ENCODE measurements at regions not wholly inside any gene's neighbourhood (a gene's known extent, or its start where the extent isn't known, plus 50 kb on each side); places are given as distances from the start of the nearest gene placed in this dataset.
"Not testable (repeated sequence)": the region's sequence is repeated elsewhere in the genome, so short reads cannot be mapped to it uniquely, and the experiment has no call there.

DNA sequence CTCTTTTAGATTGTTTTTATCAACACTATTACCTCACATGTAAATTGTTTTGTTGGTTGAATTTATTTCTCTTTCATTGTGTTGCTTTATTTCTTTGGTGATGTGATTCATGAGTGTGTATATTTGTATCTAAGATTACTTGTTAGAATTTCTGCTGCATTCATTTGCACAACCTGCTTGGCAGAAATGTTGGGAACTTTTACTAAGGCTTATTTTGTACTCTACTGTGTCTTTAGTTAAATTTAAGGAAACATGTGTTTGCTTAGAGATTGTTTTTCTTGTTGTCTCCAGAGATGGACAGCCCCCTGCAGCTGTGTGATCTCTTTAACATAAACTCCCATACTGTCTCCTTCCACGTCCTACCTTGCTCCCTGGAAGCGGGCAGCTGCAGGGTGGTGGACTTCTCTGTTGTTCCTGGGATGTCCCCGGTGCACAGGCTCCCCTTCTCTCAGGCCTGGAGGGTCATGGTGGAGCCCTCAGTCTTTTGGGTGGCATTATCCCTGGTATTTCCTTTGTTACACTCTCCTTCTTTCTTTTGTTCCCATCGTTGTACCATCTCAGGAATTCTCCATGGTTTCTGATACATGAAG lies 212.0 kb upstream of the SPRY2 start:
- DNase-seq = no peak

DNA sequence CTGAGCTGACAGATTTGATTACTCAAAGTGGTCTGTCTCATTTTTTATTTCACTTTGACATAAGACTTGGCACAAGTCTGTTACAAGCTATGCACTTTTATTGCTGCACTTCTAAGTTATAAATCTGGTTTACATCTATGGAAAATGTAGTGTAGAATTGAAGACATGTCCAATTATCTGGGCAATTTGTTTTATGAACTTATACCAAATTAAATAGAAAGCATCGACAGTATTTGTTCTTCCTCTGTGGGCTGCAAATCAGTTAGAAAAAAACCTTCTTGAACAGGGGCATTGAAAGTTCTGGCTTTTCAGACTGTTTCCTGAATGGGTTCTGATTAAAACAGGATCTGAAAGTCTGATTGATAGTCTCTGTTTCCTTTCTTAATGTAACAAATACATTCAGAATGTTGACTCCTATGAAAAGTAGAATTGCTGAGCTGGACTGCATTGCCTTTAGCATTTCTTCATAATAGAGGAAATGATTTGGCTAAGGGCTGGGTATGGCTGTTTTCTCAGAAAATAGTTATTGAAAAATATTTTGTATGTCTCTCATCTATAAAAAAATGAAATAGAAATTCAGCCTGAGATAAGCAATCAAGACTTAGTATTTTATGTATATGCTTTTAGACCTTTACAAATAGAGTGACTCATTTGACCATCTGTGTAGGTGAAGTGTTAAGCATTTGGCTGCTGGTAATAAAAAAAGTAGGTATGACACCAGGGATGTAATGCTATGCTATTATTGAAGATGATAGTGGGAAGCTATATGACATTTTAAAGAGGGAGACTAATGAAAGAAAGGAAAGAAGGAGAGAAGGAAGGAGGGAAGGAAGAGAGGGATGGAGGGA lies 210.9 kb upstream of the SPRY2 start:
- no peak for DNase-seq

DNA sequence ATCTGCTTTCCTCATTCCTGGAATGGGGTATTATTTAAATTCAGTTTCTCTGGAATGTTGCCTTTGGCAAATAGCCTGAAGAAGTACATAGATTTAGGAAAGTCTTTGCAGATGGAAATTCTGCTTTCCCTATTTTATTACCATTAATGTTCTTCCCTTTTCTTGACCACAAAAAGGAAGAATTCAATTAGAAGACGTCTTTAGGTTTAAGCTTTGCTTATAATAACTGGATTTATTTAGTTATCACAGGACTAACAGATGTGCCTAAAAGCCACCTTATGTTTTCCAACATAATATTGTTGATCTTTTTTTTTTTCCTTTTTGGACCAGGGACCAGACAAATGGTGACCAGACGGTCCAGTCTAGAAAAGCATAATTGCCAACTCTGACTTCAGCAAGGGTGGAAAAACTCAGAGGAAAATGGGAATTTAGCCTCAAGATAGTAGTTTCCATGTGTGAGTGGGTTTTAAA lies 210.1 kb upstream of the SPRY2 start:
- DNase-seq = no peak

DNA sequence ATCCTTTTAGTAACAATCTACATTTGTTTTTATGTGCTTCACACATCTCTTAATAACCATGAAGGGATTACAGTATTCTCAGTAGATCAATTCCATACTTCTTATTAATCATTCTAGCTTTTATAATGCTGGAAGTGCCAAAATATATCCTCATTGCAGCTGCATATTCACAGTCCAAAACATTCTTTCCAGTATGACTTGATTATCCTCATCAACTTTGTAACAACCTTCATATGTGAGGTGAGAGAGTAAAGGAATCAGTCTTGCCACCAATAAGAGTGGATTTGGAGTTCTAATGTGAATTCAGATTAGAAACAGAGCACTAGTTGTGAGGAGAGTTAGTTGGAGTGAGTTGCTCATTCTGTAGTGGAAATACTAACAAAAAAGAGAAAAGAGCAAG lies 208.0 kb upstream of the SPRY2 start:
- DNase-seq = no peak

DNA sequence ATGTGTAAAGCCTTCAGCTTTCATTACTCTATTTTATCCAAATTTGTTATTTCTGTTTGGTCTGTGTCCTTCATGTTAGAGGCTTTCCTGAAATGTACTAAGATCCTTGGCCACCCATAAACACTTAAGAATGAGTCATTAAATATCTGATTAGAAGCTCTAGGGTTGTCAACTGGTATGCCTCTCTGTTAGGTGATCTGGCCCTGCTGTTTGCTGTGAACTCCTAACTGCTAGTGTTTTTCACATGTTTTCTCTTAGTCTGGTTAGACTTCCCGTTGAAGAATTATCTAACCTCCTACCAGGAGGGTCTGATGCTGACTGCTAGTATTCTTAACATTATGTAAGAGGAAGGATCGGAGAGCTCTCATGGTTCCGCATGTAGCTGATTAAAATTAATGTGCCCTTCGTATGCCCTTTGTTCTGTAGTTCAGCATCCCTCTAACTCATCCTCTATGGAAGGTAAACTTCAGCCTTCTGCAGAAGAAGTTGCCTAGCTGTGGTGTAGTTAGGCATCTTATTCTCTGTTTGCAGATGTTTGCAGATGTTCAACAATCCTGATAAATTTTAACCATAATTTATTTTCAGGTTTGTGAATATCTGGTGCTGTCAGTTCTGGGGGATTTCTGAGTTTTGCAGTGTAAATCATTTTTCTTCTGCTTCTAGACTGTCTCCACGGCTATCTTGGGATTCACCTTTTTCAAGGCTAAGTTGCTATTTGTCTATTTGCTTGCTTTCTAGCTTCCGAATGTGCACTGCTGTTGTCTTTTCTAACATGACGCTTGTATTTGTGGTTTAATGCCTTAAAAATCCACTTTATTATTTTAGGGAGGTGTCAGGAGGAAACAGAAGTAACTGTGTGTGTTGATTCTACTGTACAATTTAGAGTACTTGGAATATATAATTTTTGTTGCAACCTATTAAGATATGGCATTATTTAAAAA lies 207.2 kb upstream of the SPRY2 start:
- DNase-seq = no peak

DNA sequence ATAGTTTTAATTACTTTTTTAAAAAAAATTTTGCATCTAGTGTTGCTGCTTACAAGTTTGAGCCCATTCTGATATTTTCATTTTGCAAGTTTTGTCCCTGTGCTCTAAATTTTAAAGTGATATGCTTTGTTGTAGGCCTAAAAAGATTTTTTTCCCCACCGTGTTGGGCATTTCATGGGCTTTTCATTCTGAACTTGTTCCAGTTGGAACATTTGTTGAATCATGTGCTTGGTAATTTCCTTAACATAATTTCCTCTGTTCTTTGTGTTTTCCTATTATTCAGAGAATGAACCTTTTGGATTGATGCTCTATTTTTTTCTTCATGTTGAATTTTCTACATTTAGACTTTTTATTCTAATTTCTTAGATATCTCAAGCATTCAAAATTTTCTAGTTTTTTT lies 206.4 kb upstream of the SPRY2 start:
- no peak for DNase-seq

DNA sequence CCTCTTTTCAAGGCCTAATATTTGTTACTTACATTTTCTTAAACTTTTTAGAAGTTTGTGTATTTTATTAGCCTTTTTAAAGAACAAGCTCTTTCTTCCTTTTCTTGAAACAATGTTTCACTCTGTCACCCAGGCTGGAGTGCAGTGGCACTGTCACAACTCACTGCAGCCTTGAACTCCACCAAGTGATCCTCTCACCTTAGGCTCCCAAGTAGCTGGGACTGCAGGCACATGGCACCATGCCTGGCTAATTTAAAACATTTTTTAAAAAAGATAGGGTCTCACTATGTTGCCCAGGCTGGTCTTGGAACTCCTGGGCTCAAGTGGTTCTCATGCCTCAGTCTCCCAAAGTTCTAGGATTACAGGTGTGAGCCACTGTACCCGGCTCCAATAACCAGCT lies 192.2 kb upstream of the SPRY2 start:
- no peak for DNase-seq

DNA sequence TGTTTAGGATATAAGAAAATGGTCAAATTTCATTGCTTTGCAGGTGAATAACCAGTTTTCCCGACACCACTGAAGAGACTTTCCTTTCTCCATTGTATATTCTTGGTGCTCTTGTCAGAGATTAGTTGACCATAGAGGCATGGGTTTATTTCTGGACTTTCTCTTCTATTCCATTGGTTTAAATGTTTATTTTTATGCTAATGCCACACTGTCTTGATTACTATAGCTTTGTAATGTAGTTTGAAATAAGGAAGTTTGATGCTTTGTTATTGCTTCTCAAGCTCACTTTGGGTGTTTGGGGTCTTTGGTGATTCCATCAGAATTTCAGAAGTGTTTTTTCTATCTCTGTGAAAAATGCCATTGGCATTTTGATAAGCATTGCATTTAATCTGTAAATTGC lies 190.0 kb upstream of the SPRY2 start:
- DNase-seq = no peak

DNA sequence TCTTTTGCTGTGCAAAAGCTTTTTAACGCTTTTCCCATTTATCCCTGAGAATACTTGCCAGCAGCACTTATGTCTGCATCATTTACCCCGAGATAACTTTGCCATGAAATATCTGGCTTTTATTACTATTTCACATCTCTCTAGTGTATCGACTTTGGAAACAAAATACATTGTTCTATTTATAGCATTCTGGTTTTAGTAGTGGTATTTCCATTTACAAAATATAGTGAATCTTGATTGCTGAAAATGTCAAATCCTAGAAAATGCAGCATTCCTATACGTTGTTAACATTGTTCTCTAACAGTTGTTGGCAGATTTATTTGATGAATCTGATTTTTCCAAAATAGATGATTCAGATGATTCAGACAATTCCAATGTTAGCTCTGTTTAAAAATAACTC lies 189.3 kb upstream of the SPRY2 start:
- DNase-seq = no peak

DNA sequence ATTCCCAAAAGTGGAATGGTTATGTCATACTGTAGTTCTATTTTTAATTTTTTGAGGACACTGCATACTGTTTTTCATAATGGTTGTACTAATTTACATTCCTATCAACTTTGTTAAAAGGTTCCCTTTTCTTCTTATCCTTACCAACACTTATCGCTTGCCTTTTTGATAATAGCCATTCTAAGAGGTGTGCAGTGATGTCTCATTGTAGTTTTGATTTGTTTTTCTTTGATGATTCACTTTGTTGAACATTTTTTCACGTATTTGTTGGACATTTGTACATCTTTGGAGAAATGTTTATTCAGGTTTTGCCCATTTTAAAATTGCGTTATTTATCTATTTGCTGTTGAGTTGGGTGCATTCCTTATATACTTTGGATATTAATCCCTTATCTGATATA lies 188.8 kb upstream of the SPRY2 start:
- DNase-seq = no peak

DNA sequence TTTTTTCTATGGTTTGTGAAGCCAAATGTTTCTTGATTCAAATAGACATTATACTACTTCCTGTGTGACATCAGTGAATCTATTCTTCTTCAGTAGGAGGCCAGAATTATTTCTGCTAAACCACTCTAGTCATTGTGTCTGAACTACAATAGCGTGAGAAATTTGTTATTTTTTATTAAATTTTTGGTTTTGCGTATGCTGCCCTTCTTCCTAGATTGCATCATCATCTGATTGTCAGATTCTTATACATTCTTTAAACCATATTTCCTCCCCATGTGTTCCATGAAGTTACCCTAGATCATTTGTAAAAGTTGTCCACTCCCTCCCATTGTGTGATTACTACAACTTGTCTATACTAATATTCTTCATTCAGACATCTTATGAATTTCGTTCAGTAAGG lies 187.8 kb upstream of the SPRY2 start:
- DNase-seq = no peak

DNA sequence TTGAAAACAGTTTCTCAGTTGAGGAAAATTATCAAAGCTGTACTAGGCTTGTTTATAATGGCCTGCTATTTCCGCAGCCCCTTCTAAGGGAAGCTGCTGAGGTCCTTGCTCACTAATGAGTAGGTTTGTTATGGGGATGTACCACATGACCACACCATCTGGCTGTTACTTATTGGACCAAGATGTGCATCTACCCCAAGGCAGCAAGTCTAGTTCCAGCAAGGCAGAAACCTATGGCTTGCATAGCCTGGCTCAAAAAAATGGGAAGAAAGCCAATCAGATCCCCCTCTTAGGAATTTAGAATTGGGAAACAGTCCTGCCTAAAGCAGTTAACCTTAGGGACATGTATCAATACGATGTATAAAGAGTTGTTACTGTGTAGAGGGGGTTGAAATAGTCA lies 186.5 kb upstream of the SPRY2 start:
- DNase-seq = no peak

DNA sequence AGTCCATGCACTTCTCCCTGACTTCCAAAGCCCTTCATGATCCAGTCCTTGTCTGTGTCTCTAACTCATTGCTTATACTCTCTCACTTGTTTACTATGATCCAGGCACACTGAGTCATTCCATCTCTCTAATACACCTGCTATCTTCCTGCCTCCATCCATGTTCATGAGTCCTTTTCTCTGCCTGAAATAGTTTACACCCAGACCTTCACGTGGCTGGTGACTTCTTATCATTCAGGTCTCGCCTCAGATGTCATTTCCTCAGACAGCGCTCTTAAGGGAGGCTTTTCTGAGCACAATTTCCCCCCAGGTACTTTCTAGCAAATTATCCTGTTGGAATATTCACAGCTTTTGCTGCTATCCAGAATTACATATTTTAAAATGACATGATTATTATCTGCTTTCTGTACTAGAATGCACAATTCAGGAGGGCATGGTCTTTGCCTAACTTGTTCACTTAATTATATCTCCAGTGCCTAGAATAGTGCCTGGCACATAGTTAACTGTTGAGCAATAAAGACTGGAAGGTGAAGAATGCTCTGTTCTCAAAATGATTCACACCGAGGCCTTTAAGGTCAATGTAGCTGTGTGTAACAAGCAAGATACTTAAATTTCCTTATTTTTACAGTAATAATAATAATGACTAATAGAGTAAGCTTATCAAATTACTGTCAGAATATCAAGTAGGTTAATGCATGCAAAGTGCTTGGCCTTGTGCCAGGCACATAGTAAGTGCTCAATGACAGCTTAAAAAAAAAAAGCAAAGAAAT lies 183.7 kb upstream of the SPRY2 start:
- DNase-seq = no peak

DNA sequence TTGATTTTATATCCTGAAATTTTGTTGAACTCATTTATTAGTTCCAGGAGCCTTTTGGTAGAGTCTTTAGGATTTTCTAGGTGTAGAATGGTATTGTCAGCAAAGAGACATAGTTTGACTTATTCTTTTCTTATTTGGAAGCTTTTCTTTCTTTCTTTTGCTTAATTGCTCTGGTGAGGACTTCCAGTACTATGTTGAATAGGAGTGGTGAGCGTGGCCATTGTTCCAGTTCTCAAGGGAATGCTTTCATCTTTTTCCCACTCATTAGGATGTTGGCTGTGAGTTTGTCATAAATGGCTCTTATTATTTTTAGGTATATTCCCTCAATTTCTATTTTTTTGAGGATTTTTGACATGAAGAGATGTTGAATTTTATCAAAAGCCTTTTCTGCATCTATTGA lies 182.2 kb upstream of the SPRY2 start:
- no peak for DNase-seq

DNA sequence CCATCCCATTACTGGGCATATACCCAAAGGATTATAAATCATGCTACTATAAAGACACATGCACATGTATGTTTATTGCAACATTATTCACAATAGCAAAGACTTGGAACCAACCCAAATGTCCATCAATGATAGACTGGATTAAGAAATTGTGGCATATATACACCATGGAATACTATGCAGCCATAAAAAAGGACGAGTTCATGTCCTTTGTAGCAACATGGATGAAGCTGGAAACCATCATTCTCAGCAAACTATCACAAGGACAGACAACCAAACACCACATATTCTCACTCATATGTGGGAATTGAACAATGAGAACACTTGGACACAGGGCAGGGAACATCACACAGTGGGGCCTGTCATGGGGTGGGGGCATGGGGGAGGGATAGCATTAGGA lies 181.5 kb upstream of the SPRY2 start:
- not testable (repeated sequence) for DNase-seq

DNA sequence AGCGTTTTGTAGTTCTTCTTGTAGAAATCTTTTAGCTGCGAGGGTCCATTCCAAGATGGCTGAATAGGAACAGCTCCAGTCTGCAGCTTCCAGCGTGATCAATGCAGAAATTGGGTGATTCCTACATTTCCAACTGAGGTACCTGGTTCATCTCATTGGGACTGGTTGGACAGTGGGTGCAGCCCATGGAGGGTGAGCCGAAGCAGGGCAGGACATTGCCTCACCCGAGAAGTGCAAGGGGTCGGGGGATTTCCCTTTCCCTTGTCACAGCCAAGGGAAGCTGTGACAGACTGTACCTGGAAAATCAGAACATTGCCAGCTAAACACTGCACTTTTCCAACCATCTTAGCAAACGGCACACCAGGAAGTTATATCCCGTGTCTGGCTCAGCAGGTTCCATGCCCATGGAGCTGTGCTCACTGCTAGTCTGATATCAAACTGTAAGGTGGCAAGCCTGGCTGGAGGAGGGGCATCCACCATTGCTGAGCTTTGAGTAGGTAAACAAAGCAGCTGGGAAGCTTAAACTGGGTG lies 176.0 kb upstream of the SPRY2 start:
- no peak for DNase-seq

DNA sequence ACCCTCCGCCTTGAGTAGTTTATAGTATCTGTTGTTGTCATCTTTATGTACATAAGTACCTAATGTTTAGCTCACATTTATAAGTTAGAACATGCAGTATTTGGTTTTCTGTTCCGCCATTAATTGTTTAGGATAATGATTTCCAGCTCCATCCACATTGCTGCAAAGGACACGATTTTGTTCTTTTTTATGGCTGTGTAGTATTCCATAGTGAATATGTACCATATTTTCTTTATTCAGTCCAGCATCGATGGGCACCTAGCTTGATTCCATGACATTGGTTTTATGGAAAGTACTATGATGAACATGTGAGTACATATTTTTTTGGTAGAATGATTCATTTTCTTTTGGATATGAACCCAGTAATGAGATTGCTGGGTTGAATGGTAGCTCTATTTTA lies 174.4 kb upstream of the SPRY2 start:
- no peak for DNase-seq

DNA sequence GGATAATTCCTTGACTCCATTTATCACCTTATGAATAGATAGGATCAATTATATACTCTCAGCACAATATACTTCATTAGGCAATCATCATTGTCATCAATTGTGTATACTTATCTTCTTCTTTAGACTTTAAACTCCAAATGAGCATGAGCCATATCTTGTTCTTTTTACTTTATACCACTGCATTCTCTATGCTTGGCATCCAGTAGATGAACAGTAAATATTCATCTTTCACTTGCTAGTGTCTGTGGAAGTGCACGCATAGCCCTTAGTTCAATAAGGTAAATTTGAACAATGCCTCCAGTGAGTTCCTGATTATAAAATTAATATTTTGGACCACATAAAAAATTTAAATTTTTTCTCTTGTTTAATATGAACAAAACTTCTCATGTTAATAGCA lies 172.3 kb upstream of the SPRY2 start:
- no peak for DNase-seq

DNA sequence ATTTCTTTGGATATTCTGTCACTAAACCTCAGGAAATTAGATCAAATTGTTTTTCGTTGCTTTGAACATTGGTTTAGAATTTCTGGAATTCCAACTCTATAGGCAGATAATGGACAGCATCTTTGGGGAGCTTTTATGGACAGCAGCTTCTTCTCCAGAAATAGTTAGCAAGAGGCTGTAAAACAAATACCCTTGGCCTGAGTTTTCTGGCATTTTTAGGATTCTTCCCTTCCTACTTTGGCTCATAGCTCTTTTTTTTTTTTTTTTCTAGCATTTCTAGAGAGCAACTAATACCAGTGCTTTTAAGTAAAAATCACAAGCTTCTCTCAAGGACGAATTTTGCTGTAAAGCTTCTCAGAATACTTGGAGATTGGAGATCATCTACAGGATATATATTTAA lies 169.8 kb upstream of the SPRY2 start:
- DNase-seq = no peak

DNA sequence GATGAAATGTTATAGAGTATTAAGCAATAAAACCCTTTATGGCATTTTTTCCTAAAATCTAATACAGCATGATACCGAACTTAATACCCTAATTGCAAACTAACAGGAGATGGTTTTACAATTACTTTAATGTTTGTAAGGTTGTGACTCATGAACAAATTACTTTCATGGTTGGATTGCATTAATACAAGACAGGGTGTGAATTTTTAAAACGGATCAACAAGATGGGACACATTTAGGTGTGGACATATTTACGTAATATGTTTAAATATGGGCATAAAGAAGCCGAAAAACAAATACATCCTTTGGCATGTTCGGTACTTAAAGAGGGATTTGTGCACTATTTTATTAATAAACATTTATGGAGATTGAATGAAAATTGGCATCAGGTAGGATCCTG lies 168.3 kb upstream of the SPRY2 start:
- DNase-seq = no peak

DNA sequence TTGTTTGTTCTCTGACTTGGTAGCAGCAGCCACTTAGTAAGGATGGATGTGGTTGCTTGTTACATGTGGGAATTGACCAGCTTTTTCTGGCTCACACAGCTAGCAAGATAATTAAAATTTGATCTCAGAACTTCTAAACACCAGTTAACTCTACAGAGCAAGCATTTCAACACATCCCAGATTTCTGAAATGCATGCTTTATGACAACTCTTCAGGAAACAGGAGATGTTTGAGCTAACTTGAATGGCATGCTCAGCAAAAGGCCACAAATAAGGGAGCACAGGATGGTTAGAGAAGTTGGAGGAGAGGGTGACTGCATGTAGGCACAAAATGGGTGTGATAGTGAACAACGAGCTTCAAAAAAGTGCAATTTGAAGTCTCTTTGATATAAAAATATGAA lies 167.1 kb upstream of the SPRY2 start:
- DNase-seq = no peak

DNA sequence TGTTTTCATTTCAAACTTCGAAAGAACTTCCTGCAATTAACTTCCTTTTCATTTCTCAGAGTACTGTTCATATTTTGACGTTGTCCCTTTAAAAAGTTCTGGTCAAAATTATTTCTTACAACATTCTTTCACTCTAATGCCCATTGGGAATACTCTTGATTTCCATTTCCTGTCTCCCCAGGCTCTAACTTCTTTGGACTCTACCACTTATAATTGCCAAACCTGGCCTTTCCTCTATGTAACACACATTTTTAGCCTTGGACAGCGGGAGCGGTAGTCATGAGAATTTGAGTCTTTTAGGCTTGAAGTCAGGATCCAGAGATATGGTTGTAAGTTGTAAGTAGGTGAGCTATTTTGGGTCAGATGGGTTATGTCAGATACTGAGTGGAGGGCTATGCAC lies 163.5 kb upstream of the SPRY2 start:
- DNase-seq = no peak

DNA sequence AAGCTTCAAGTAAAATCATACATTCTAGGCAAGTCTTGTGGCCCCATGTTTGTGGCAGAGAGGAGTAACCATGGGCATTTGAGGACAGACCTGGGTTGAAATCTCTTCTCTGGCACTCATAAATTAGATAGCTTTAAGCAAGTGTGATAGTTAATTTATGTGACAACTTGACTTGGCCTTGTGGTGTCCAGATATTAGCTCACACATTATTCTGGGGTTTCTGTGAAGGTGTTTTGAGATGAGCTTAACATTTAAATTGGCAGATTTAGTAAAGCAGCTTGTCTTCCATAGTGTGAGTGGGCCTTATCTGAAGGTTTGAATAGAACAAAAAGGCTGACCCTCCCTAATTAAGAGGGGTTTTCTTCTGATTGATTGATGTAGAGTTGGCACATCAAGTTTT lies 161.4 kb upstream of the SPRY2 start:
- no peak for DNase-seq

All from CD4-positive, alpha-beta T cell treated with Interleukin-15 for 1 hour (primary cell).